Common myeloid progenitor, CD34-positive (primary cell): ENCODE measurements at regions not wholly inside any gene's neighbourhood (a gene's known extent, or its start where the extent isn't known, plus 50 kb on each side); places are given as distances from the start of the nearest gene placed in this dataset.

ENCODE experiments used
- CTCF ChIA-PET: fragments of 350-600 bp; sonication (Branson Sonifier 250); formaldehyde crosslinking; loops from one replicate; lab custom pipeline; 2021; ENCODE audit warnings: antibody characterized with exemption; lab: Charles Lee
- POLR2A ChIA-PET: fragments of 350-600 bp; sonication (Branson Sonifier 250); formaldehyde crosslinking; loops from one replicate; lab custom pipeline; 2021; ENCODE audit warnings: antibody characterized with exemption; lab: Charles Lee
- DNase-seq, 3 donors: peaks; one replicate each; pipeline versions ENCODE4 v3.0.0 to v3.0.0-alpha.2; 2013
- H3K27ac ChIP-seq, 2 experiments: 1 replicate in 1 of 2; 2 replicates in 1 of 2; pipeline ENCODE4 v1.7.0; 2013; ENCODE audit warnings: inconsistent platforms in 2 of 2, low read length in 2 of 2, mild to moderate bottlenecking in 2 of 2, low read depth in 1 of 2, moderate library complexity in 1 of 2; ENCODE audit not compliant: severe bottlenecking in 2 of 2, insufficient read depth in 1 of 2, poor library complexity in 1 of 2
- H3K27me3 ChIP-seq, 5 experiments: replicated peaks in 2 of 5; 1 replicate in 3 of 5; 2 replicates in 2 of 5; pipeline versions ENCODE4 v1.6.1 to v1.7.0; 2013; ENCODE audit warnings: low read length in 4 of 5, mild to moderate bottlenecking in 2 of 5, moderate library complexity in 2 of 5, inconsistent platforms in 1 of 5; ENCODE audit not compliant: insufficient read depth in 5 of 5, control insufficient read depth in 4 of 5
- H3K36me3 ChIP-seq, 4 experiments: 1 replicate in 2 of 4; 2 replicates in 2 of 4; pipeline versions ENCODE4 v1.6.1 to v1.7.0; 2013; ENCODE audit warnings: low read length in 3 of 4, control low read depth in 1 of 4, mild to moderate bottlenecking in 1 of 4; ENCODE audit not compliant: control insufficient read depth in 4 of 4, insufficient read depth in 4 of 4
- H3K4me1 ChIP-seq, 4 experiments: 1 replicate in 3 of 4; 2 replicates in 1 of 4; pipeline versions ENCODE4 v1.6.1 to v1.7.1; 2013; ENCODE audit warnings: low read length in 3 of 4, mild to moderate bottlenecking in 3 of 4, control low read depth in 1 of 4, inconsistent platforms in 1 of 4, moderate library complexity in 1 of 4; ENCODE audit not compliant: control insufficient read depth in 4 of 4, insufficient read depth in 4 of 4; ENCODE audit errors: control extremely low read depth in 1 of 4
- H3K4me3 ChIP-seq, 7 experiments: 1 replicate in 4 of 7; 2 replicates in 3 of 7; pipeline versions ENCODE4 v1.5.1 to v1.7.0; 2013; ENCODE audit warnings: mild to moderate bottlenecking in 7 of 7, low read length in 6 of 7, moderate library complexity in 6 of 7, inconsistent platforms in 2 of 7, low read depth in 2 of 7, control low read depth in 1 of 7; ENCODE audit not compliant: insufficient read depth in 4 of 7, control insufficient read depth in 1 of 7; ENCODE audit errors: extremely low read depth in 1 of 7
- H3K9me3 ChIP-seq, 5 experiments: 1 replicate in 4 of 5; 2 replicates in 1 of 5; pipeline versions ENCODE4 v1.6.1 to v1.7.1; 2013; ENCODE audit warnings: low read length in 4 of 5, mild to moderate bottlenecking in 2 of 5, inconsistent platforms in 1 of 5, low read depth in 1 of 5, moderate library complexity in 1 of 5; ENCODE audit not compliant: control insufficient read depth in 4 of 5, insufficient read depth in 2 of 5; ENCODE audit errors: control extremely low read depth in 1 of 5
- WGBS: methylation state at CpG from one replicate; pipeline ENCODE4 v1.1.5; 2013; ENCODE audit not compliant: insufficient coverage; 5-methylcytosine and 5-hydroxymethylcytosine counted together

DNA sequence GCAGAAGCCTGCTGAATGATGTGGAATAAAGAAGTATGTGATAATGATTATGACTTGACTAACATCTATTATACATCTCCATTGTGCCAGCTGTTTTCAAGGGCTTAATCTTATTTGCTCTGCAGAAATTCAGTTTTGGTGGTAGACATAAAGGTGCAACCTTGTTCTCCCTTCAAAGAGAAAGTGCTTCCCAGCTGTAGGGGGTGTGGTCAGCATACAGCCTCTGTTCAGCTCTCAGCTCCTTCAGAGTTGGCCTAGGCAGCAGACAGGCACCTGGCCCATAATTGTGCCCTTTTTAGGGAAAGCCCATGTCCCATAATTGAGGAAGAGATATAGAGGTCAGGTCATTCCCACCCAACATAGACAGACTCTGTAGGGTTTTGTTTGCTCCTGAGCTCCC, 104.3 kb upstream of the EOMES start:
- DNase-seq = no peak
- no peaks in the 10 kb centered on the region for H3K4me1 ChIP-seq
- H3K27me3 ChIP-seq = no peaks in the 10 kb centered on the region
- no peaks in the 10 kb centered on the region for H3K36me3 ChIP-seq
- POLR2A ChIA-PET = no interaction called here
- H3K4me3 ChIP-seq = no peak overlapping the region
- no peaks in the 10 kb centered on the region for H3K9me3 ChIP-seq
- no peak overlapping the region for H3K27ac ChIP-seq
- CTCF ChIA-PET = no interaction called here

DNA sequence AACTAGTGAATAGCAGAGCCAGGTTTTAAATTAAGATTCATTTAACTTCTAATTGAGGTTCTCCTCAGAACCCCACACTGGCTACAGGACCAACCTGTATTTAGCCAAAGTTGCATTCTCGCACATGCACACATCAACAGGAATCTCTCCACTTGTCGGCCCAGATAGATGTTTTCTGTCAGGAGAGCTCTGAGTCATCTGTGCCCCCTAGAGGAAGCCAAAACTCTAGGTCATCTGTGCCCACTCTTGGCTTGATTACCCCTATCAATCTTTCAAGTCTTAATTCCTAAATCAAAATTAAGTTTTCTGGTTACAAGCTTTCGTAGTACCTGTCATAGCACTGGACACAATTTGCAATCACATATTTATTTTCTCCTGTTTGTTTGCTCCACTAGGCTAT, 104.9 kb upstream of the EOMES start:
- no peaks in the 10 kb centered on the region for H3K4me1 ChIP-seq
- ChIA-PET CTCF (no interaction called here), POLR2A (no interaction called here)
- peaks cover 0 to 2% (median 0%) of the 10 kb centered on the region in 5 experiments for H3K9me3 ChIP-seq
- no peak overlapping the region for H3K4me3 ChIP-seq
- WGBS = 80% methylated on average over 3 of the region's 3 CpGs
- H3K27me3 ChIP-seq = no peaks in the 10 kb centered on the region
- no peaks in the 10 kb centered on the region for H3K36me3 ChIP-seq
- no peak for DNase-seq
- no peak overlapping the region for H3K27ac ChIP-seq

DNA sequence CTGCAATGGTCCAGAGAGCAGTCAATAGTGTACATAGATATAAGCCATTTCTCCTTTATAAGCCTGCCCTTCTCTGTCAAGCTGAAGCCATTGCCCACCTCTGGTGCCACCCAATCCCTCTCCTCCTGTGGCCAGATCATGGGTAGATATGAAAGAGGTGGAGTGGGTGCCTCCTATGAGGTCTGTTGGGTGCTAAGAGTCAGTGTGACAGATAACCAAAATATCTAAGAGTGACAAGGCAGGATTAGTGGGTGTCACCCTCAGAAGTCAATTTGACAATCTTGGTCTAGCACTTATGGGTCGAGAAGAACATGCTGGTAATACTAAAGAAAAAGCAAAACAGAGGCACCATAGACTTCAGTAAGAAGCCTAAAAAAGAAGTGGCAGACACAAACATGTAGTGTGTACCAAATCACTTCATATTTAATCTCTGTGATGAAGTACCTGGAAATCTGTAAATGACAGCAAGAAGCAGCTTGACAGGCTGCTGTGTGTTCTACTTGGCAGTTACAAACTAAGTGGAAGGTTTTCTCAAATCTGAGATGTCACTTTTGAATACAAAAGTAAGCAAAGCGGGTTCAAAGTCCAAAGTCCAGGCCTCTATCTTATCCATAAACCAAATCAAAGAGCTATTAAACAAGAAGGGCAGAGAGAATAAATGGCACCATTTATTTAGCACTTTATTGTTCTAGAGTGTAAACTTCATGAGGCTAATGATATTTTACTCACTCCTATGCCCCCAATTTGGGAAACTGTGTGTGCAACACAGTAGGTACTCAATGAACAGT, 118.9 kb upstream of the EOMES start:
- Histone ChIP-seq H3K27me3 (no peaks in the 10 kb centered on the region), H3K4me3 (no peak overlapping the region), H3K9me3 (no peaks in the 10 kb centered on the region), H3K4me1 (no peaks in the 10 kb centered on the region), H3K36me3 (no peaks in the 10 kb centered on the region), H3K27ac (no peak overlapping the region)
- 100% methylated on average over 1 of the region's 2 CpGs for WGBS
- POLR2A ChIA-PET = no interaction called here
- CTCF ChIA-PET = no interaction called here
- DNase-seq = no peak

DNA sequence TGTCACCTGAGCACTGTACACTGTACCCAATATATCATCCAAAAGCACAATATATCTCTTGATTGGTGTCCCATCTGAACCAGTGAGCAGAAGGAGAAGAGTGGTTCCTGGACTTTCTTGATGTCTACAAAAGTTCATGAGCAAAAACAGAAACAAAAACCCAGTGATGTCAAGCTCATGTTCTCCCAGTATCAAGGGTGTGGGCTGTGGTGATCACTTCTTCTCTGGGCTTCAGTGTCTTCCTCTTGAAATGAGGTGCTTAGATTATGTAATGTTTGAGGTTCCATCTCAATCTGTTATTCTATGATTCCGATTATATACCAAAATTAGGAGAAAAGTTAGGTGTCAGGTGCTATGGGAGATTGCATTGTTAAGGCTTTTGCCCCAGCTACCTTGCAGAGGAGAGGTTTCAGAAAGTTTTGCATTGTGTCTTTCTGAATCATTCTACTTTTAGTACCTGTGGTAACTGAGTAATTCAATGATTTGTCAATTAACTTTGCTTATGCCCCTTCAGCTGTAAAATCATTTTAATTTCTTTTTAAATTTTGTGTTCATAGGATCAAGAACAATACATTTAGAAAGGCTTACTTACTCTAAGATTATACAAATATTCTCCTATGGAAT, 122.0 kb upstream of the EOMES start:
- POLR2A ChIA-PET = no interaction called here
- Histone ChIP-seq H3K4me3 (no peak overlapping the region), H3K4me1 (no peaks in the 10 kb centered on the region), H3K27me3 (no peaks in the 10 kb centered on the region), H3K27ac (no peak overlapping the region), H3K9me3 (no peaks in the 10 kb centered on the region), H3K36me3 (no peaks in the 10 kb centered on the region)
- DNase-seq = no peak
- CTCF ChIA-PET = no interaction called here
- WGBS = no CpG with 5 or more reads among the region's 1 CpG

DNA sequence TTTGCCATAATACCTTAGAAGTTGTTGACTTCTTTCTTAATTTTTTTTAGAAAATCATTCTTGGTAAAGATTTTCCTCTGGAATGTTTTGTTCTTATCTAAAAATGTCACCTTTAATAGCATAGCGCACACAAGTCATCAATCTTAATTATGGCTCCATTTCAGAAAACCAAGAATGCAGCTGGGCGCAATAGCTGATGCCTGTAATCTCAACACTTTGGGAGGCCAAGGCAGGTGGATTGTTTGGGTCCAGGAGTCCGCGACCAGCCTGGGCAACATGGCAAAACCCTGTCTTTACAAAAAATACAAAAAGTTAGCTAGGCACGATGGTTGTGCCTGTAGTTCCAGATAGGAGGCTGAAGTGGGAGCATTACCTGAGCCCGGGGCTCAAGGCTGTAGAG, 125.6 kb upstream of the EOMES start:
- Histone ChIP-seq H3K27me3 (no peaks in the 10 kb centered on the region), H3K9me3 (peaks cover 0 to 5% (median 0%) of the 10 kb centered on the region in 5 experiments), H3K27ac (no peak overlapping the region), H3K4me1 (no peaks in the 10 kb centered on the region), H3K4me3 (no peak overlapping the region), H3K36me3 (no peaks in the 10 kb centered on the region)
- 44% methylated on average over 2 of the region's 6 CpGs for WGBS
- POLR2A ChIA-PET = no interaction called here
- CTCF ChIA-PET = no interaction called here
- DNase-seq = no peak

DNA sequence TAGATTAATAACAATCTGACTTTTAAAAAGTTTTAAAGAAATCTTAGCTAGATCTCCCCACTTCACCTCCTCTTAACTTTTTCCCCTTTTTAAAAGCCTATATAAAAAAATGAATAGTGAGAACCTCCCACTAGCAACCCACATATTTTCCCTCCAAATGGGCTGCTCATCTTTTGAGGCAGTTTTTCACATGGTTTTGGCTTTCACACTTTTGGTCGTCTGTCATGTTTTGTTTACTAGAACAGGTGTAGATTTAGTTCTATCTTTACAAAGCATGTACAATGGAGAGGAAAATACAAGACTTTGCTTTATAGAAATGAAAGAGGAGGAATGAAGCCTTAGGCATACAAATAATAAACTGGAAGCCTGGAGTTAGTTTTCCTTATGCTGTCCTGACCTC, 126.7 kb upstream of the EOMES start:
- peaks cover 0 to 8% (median 0%) of the 10 kb centered on the region in 5 experiments for H3K9me3 ChIP-seq
- H3K4me1 ChIP-seq = no peaks in the 10 kb centered on the region
- no peak for DNase-seq
- WGBS = no CpG with 5 or more reads among the region's 1 CpG
- no peak overlapping the region for H3K4me3 ChIP-seq
- POLR2A ChIA-PET = no interaction called here
- no peaks in the 10 kb centered on the region for H3K27me3 ChIP-seq
- CTCF ChIA-PET = no interaction called here
- H3K36me3 ChIP-seq = no peaks in the 10 kb centered on the region
- H3K27ac ChIP-seq = no peak overlapping the region

DNA sequence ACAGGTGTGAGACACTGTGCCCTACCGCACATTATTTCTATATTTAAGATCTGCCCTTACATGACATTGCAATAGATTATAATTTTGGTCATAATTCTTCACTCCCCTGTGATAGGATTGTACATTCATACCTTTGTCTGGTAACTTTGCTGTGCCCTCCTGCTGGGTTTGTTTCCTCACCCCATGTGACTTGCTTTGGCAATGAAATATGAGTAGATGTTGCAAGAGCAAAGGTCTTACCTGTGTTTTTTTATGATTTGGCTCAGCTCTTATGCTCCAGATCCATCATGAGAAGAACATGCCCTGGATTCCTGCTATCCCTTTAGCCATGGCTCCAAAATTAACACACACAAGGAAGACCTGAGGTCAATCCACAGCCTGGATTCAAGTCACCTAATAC, 137.7 kb upstream of the EOMES start:
- H3K4me3 ChIP-seq = no peak overlapping the region
- WGBS = no CpG with 5 or more reads among the region's 1 CpG
- H3K27ac ChIP-seq = no peak overlapping the region
- no peaks in the 10 kb centered on the region for H3K27me3 ChIP-seq
- DNase-seq = no peak
- peaks cover 0 to 5% (median 0%) of the 10 kb centered on the region in 5 experiments for H3K9me3 ChIP-seq
- POLR2A ChIA-PET = no interaction called here
- CTCF ChIA-PET = no interaction called here
- no peaks in the 10 kb centered on the region for H3K4me1 ChIP-seq
- no peaks in the 10 kb centered on the region for H3K36me3 ChIP-seq
